ENCODE measurements at regions not wholly inside any gene's neighbourhood (a gene's known extent, or its start where the extent isn't known, plus 50 kb on each side); places are given as distances from the start of the nearest gene placed in this dataset.
A peak's percentile ranks its signal among the peaks of the same experiment; 100 is the strongest.

DNA sequence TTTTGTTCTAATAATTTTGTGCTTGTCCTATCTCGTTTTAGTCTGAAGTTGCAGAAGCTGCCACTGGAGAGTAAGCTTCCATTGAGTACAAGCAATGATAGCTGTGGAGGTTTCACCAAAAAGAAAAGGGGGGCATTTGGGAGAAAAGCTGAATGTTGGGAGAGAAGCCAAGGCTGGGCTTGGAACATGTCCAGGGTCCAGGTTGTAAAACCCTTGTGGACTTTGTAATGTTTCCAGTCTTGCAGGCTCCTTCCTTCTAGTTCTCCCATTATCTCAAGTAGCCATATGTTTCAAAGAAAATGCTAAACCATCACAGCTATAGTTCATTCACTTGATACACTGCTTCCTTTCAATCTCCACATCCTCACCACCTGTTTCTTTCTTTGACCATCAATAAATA lies 880.2 kb downstream of the NLGN4Y start:
- DNase-seq, result no peak

DNA sequence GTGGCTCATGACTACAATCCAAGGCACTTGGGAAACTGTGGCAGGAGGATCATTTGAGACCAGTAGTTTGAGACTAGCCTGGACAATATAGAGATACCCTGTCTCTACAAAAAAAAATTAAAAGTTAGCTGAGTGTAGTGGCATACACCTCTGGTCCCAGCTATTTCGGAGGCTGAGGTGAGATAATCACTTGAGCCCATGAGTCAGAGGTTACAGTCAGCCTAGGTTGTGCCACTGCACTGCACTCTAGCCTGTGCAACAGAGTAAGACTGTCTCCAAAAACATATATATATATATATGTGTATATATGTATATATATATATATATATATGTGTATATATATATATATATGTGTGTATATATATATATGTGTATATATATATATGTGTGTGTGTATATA lies 890.8 kb downstream of the NLGN4Y start:
- no peak for DNase-seq

DNA sequence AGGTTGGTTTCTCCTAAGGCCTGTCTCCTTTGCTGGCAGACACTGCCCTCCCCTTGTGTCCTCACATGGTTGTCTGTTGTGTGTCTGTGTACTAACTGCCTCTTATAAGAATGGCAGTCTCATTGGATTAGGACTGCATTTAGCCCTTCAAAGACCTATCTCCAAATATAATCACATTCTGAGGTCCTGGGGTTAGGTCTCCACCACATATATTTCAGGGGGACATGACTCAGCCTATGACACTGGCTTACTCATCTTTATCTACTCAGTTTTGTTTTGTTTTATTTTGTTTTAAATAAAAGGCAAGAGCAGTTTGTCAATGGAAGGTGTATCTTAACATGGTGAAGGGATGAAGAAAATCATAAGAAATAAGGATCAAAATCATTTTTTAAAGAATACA lies 894.3 kb downstream of the NLGN4Y start:
- DNase-seq, result no peak

DNA sequence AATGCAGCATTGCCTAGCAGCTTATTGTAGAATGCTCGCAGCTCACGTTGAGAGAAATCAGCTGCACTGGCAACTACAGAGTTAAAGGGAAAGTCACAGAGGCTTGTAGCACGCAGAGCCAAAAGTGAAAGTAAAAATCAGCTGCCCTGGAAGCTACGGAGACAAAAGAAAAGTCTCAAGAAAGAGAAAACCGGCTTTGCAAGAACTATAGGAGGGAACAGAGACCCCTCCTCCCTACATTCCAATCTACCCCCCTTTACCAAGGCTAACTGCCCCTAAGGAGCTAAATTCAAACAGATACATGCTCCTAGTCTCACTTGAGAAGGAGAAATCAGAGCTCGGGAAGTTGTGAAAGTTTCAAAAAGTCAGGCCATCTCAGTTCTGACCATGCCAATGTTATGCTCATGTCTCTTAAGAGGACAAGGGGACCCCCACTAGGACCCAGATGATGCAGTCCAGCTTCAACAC lies 900.4 kb downstream of the NLGN4Y start:
- peak in 3 of 6 experiments; percentile 0 to 19 (median 0) for DNase-seq

DNA sequence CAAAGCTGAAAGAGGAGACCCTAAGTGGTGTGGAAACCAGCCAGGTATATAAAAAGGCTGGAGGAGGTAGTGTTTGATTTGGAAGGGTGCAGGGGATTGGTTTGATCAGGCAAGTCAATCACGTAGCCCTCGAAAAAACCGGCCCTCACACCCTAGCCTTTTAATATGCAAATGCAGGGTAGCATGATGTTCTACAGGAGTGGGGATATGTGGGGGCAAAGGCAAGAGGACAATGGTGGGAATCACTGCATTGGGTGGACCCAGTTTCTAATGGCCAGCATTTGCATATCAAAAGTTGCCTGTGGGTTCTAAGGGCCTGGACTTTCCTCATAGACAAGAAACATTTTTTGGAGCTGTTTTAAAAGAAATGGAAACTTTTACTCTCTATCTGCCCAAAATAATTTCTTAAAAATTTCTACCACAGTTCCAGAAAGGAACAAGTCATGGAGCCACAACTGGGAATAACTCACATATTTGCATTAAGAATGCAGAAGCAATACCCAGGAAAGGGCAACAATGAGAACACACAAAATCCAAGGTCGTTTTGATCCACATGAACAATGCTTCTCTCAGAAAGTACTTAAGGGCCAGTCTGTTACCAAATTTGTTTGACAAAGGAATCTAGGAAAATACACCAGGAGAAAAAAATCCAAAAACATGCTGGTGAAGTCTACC lies 915.8 kb downstream of the NLGN4Y start:
- DNase-seq, result no peak

DNA sequence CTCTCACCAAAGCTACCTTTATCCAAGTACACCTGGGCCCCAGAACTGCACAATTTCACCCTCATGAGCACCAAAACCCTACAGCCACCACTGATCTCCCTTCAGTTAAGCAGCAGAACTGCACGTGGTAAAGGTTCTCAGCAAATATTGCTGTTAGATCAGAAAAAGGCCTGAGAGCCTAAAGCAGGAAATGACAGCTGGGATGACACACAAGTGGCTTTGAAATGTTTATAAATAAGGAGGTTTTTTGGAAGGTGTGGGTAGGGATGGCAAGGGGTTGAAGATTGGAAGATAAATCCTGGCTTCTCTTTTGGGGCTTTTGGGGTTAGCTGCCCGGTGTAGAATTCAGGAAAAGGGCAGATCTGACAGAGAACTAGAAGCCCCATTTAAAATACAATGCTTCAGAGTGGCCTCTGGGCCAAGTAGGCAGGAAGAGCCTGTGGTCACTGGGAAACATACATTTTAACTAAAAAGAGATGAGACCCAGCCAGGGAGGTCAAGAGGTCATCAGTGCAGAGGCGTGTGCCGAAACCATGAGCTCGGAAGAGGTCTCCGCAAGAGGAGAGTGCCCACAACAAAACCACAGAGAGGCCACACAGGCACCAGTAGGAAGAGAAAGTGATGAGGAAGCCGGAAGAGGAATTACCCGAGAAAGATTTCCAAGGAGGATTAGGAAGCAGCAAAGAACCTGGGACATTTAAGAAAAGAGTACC lies 916.5 kb downstream of the NLGN4Y start:
- DNase-seq, result no peak

DNA sequence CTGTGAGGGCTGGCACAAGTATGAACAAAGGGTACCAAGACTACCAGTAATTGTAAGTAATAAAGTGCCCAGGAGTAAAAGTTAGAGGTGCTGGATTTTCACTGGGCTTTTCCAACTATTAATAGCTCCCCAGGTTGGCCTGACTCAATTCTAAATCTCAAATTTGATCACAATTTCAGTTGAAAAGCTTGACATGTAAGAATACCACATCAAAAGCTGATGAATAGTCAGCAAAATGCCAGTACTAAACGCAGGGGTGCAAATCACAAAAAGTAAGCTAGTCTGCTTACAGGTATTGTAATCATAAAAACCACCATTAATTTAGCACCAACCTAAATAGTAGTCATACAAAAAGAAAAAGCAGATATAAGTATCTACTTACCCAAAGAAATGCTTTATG lies 917.5 kb downstream of the NLGN4Y start:
- peak in 1 of 6 experiments; percentile 0 for DNase-seq

DNA sequence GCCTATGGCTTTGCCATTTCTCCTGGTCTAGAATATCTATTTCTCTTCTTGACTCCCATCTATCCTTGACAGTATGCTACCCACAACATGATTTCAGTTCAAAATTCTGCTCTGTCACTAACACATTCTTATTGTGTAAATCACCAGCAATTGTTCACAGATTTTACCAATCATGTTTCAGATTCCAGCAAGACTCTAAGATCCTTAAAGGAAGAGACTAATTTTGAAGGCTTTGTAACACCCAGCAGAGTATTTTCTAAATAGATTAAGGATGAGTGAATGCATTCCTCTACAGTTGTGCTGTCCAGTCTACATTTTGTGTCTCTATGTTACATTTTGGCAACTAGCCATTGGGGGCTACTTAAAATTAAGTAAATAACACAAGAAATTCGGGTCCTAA lies 921.5 kb downstream of the NLGN4Y start:
- DNase-seq, result no peak

DNA sequence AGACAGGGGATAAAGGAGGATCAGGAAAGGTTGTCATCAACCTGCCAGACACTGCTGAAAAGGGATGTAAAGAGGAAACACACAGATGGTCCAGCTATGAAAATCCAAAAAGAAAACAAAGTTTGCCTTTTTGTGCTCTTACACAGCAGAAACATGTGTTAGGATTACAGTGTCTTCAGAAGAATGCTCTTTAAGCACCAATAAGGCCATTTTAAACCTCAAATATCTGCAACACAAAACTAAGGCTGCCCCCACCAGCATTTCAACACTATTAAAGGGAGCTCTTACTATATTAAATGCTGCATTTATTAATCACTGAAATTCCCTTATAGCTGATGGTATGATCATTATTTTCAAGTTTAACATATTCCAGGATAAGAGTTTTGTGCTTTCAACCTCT lies 922.5 kb downstream of the NLGN4Y start:
- DNase-seq, result no peak

DNA sequence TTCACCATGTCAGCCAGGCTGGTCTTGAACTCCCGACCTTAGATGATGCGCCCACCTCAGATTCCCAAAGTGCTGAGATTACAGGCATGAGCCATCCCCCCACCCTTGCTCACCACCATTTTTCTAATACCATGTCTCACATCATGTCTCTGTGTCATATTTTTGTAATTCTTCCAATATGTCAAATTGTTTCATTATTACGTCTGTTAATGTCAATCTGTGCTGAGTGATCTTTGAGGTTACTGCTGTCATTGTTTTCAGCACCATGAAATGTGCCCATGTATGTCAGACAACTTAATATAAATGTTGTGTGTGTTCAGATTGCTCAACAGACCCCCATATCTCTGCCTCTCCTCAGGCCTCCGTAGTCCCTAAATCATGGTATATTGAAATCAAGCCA lies 923.6 kb downstream of the NLGN4Y start:
- no peak for DNase-seq

DNA sequence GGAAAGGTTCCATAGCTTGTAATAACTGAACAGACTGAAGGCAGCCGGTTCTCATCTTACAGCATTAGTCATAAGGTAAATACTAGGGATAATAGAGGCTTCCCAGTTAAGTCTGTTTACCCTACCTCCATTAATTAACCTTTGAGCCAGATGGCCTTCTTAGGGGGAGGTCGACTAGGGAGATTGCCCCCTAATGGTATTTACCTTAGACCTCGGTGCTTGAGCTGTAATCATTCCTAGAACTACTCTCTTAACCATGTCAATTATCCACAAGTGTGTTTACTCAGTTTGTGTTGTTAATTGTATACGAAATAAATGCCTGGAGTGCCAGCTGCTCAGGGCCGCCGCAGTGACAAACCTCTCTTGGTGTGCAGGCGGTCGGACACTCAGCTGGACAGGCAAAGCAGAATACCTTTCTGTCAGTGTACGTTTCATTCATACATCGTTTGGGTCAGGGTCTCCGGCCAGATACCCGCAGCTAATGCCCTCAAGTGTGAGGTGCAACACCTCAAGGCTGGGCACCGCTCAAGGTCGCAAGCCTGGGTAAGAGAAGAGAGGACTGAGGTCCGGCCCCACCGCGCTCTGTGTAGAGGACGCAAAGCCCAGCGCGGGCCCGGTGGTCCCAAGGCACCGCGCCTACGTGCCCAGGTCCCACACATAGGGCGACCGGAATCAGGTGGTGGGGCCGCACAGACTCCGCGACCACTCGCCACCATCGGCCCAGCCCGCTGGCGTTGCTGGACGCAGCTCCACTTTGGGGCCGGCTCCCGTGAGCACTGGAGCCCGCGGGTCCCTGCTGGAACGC lies 931.0 kb downstream of the NLGN4Y start:
- DNase-seq, result no peak

DNA sequence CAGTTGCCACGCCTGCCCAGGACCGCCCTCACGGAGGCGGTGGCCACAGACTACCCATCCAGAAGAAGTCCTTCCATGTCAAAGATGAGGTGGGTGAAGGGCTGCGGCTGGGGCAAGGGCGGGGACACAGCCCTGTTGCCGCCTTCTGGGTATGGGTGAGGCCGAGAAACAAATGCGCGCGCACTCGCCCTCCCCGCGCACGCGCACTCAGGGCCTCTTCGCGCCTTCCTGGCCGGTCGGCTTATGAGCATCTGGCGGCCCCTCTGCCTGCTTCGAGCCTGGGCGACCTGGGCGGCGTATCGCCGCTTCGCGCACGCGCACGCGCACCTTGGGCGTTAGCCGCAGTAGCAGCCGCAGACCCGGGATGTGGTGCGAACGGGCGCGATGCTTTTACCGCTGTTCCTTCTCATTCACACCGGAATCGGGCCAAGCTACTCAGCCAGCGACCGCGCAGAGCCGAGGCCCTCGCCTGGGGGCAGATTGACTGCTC lies 931.7 kb downstream of the NLGN4Y start:
- DNase-seq, result peak in 3 of 6 experiments; percentile 61 to 69 (median 65)

DNA sequence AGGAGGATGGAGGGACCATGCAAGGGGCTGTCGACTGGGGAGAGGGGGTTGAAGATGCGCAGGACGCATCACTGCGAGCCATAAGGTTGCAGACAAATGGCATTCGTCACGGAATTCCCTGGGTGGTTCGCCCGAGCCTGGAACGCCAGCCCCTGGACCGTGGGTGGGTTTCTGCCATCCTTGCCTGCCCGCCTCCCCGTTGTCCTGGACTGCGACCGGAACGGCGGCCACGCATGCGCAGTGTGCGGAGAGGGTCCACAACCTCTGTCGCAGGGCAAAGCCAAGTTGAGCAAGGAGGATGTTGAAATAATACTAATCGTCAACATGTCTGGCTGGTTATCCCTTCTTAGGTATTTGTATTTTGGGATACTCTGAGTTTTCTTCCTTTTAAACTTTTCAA lies 932.2 kb downstream of the NLGN4Y start:
- DNase-seq, result peak in 1 of 6 experiments; percentile 10

DNA sequence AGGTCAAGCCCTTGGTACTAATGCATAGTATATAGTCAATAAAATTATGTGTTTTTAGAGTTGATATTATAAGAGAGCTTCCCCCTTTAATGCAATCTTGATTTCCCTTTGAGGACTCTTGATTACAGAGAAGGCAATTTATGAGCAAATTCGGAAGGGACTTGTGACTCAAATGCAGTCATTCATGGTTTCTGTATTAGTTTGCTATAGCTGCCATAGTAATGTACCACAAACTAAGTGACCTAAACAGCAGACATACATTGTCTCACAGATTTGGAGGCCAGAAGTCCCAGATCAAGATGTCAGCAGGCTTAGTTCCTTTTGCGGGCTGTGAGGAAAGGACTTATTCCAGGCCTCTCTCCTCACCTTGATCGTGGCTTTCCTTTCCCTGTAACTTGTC lies 933.4 kb downstream of the NLGN4Y start:
- DNase-seq, result no peak

DNA sequence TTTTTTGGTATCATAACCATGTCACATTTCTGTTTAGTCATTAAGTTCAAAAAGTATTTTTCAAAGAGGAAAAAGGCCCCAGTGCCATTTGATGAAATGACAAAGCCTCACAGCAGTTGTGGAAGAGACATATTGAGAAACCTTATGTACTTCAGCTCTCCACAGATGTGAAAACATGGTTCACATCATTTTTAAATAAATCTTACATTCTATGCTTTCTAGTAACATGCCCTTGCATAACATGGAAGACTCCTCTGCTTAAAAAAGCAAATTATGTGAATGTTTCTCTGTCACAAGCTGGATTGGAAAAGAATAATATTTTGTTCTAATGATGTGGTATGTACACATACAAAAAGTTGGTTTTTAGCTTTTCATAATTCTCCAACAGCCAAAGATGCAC lies 934.1 kb downstream of the NLGN4Y start:
- no peak for DNase-seq

DNA sequence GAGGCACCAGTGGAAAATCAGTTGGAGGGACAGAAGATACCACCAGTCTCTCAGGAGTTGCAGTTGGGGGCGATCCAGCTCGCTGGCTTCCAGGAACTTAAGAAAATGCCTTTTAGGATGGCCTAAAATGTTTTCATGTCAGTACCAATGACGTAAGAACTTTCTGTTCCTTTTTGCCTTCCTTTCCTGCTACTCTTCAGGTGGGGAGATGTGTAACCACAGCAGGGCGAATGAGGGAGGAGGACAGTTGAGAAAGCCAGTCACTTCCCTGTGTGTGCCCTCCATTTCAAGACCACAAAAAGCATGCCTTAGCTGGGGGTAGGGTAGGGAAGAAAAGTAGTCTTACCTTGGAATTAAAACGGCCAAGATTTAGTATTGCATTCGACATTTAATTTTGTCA lies 941.6 kb downstream of the NLGN4Y start:
- DNase-seq, result no peak

DNA sequence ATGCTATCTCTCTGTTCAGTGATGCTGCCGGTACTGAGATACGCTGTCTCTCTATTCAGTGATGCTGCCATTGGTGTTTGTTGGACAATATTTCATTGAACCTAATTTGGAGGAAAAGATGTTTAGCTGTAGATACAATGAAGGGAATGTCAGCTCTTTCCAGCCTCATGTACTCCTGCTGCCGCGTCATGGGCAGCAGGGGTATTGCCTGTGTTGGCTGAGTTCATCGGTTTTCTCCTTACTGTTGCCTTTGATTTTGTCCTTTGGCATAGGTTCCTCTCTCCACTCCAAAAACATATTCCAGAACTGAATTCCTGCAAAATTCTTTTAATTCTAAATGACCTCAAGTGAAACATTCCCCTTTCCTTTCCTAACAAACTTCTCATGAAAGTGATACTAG lies 942.6 kb downstream of the NLGN4Y start:
- no peak for DNase-seq

DNA sequence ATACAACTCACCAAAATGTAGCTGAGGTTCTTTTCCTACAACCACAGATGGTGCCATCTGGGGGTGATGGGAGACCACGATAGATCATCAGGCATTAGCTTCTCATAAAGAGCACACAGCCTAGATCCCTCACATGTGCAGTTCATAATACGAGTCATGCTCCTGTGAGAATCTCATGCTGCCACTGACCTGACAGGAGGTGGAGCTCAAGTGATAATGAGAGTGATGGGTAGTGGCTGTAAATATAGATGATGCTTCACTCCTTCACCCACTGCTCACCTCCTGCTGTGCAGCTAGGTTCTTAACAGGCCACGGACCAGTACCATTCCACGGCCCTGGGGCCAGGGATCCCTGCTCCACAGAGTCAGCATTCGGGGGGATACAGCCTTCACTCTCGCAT lies 943.8 kb downstream of the NLGN4Y start:
- no peak for DNase-seq

DNA sequence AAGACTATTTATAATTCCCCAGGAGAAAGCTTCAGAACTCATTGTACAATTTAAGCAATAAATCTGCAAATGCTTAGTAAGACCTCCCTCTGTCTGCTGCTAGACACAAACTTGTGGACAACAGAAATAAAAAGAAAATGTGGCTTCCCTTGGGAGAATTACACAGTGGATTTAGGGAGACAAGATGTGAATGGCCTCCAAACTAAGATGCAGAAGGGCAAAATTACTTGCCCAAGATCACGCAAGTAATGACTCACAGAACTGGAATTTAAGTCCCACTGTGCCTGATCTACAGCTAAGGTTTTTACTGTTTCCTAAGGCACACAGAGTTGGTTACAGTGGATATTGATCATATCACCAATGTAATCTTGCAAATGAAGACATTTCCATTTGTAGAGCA lies 947.0 kb downstream of the NLGN4Y start:
- DNase-seq, result no peak

DNA sequence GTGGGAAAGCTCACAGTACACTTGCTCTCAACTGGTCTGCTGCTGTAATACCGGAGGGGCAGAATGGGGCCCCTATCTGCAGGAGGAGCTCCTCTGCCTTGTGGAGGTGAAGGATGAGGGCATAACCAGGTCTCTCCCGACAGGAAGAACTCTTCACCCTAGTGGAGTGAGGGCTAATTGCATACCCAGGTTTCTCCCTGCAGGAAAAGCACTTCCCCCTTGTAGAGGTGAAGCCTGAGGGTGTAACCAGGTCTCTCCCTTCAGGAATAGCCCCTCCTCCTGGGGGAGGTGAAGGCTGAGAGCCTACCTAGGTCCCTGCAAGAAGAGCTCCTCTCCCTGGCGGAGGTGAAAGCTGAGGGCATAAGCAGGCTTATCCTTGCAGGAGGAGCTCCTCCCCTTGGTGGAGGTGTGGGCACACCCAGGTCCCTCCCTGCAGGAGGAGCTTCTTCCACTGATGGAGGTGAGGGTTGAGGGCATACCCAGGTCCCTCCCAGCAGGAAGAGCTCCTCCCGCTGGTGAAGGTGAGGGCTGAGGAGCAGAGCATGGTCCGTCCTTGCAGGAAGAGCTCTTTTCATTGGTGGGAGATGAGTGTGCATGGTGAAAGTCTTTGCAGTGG lies 954.1 kb downstream of the NLGN4Y start:
- no peak for DNase-seq

DNA sequence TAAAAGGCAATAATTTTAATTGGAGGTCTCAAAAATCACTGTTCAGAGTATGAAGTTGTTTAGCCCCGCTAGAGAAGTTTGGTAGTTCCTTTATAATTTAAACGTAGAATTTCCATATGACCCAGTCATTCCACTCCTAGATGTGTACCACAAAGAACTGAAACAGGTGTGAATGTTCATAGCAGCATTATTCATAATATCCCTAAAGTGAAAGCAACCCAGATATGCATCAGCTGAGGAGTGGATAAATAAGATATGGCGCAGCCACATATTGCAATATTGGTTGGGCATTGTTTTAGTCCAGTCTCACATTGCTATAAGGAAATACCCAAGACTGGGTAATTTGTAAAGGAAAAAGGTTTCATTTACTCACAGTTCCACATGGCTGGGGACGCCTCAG lies 976.2 kb downstream of the NLGN4Y start:
- DNase-seq, result no peak

DNA sequence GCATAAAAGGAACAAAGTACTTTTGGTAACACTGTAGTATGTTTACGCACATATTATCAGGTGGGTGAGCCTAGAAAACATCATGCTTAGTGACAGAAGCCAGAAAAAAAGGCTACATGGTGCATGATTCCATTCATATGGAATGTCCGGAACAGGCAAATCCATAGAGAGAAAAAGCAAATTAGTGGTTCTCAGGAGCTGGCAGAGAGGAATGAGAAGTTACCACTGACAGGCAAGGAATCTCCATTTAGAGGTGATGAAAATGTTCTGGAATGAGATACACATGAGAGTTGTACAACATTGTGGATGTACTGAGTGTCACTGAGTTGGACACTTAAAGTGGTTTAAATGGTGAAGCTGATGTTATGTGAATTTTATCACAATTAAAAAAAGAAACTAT lies 976.9 kb downstream of the NLGN4Y start:
- no peak for DNase-seq

DNA sequence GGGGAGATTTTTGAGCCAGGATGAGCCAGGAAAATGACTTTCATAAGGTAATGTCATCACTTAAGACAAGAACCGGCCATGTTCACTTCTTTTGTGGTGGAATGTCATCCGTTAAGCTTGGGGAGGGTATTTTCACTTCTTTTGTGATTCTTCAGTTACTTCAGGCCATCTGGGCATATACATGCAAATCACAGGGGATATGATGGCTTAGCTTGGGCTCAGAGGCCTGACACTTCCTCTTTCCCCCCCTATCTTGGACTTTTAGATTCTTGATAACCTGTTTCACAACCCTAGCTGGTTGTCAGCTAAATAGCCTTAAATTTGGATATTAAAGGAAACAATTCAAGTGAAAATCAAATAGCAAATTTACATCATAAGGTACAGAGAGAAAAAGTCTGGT lies 986.0 kb downstream of the NLGN4Y start:
- no peak for DNase-seq

All from stimulated activated naive CD4-positive, alpha-beta T cell (primary cell).